ENCODE measurements at regions not wholly inside any gene's neighbourhood (a gene's known extent, or its start where the extent isn't known, plus 50 kb on each side); places are given as distances from the start of the nearest gene placed in this dataset.

DNA sequence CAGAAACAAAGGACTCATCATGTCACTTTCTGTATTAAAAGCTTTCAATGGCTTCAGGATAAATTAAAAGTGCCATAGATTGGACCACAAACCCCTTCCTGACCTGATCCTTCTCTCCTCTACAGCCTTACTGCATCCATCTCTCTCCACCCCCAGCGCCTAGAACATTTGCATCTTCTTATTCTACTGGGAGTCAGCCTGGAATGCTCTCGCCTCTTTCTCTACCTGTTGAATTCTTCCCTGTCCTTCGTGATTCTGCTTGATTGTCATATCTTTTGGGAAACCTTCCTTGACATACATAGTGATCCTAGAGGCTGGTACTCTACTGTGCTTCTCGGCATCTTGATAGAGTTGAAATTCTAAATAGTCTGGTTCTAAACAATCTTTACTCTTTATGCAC lies 332.0 kb upstream of the PBX1 start:
- H3K27me3 ChIP-seq (ENCODE audit: insufficient read depth, poor library complexity, severe bottlenecking) = no peaks in the 10 kb centered on the region
- H3K4me3 ChIP-seq (replicated peaks; ENCODE audit: insufficient read depth, low read length) = no peak overlapping the region
- TF ChIP-seq, protein P1, sequence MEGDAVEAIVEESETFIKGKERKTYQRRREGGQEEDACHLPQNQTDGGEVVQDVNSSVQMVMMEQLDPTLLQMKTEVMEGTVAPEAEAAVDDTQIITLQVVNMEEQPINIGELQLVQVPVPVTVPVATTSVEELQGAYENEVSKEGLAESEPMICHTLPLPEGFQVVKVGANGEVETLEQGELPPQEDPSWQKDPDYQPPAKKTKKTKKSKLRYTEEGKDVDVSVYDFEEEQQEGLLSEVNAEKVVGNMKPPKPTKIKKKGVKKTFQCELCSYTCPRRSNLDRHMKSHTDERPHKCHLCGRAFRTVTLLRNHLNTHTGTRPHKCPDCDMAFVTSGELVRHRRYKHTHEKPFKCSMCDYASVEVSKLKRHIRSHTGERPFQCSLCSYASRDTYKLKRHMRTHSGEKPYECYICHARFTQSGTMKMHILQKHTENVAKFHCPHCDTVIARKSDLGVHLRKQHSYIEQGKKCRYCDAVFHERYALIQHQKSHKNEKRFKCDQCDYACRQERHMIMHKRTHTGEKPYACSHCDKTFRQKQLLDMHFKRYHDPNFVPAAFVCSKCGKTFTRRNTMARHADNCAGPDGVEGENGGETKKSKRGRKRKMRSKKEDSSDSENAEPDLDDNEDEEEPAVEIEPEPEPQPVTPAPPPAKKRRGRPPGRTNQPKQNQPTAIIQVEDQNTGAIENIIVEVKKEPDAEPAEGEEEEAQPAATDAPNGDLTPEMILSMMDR (IDR thresholded peaks at IDR 0.05; ENCODE audit: insufficient read depth, low read length) = no peak
- TF ChIP-seq POLR2AphosphoS5 (IDR thresholded peaks at IDR 0.05; ENCODE audit: low read depth) (no peak), SPI1 (IDR thresholded peaks at IDR 0.05; ENCODE audit: borderline replicate concordance, low read depth) (no peak), GABPA (IDR thresholded peaks at IDR 0.05; ENCODE audit: low read depth) (no peak)
- TF ChIP-seq, protein P2, sequence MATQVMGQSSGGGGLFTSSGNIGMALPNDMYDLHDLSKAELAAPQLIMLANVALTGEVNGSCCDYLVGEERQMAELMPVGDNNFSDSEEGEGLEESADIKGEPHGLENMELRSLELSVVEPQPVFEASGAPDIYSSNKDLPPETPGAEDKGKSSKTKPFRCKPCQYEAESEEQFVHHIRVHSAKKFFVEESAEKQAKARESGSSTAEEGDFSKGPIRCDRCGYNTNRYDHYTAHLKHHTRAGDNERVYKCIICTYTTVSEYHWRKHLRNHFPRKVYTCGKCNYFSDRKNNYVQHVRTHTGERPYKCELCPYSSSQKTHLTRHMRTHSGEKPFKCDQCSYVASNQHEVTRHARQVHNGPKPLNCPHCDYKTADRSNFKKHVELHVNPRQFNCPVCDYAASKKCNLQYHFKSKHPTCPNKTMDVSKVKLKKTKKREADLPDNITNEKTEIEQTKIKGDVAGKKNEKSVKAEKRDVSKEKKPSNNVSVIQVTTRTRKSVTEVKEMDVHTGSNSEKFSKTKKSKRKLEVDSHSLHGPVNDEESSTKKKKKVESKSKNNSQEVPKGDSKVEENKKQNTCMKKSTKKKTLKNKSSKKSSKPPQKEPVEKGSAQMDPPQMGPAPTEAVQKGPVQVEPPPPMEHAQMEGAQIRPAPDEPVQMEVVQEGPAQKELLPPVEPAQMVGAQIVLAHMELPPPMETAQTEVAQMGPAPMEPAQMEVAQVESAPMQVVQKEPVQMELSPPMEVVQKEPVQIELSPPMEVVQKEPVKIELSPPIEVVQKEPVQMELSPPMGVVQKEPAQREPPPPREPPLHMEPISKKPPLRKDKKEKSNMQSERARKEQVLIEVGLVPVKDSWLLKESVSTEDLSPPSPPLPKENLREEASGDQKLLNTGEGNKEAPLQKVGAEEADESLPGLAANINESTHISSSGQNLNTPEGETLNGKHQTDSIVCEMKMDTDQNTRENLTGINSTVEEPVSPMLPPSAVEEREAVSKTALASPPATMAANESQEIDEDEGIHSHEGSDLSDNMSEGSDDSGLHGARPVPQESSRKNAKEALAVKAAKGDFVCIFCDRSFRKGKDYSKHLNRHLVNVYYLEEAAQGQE (IDR thresholded peaks at IDR 0.05; ENCODE audit: insufficient replicate concordance, low read depth) = no peak
- no peak for DNase-seq (ENCODE audit: low read depth in 1 of 2, low spot score in 1 of 2)
- no peak overlapping the region for H3K27ac ChIP-seq (replicated peaks)

DNA sequence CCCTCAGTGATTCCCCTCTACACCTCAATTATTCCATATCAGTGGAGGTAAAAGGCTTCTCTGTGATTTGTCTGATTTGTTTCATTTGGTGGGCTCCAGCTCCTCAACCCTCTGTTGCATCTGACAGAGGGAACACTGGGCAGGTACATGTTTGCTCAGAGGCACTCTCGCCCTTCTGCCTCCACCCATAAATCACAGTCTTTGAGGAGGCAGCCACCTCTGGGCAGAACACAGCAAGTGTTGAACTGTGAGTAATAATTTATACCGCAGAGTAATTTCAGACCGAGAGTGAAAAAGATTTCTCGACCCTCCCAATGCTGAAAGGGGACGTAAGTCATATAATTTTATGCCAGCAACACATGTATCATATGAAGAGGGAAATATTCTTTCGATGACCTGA lies 330.1 kb upstream of the PBX1 start:
- TF ChIP-seq, protein P1 (IDR thresholded peaks at IDR 0.05; ENCODE audit: insufficient read depth, low read length) = no peak
- TF ChIP-seq POLR2AphosphoS5 (IDR thresholded peaks at IDR 0.05; ENCODE audit: low read depth) (no peak), SPI1 (IDR thresholded peaks at IDR 0.05; ENCODE audit: borderline replicate concordance, low read depth) (no peak), GABPA (IDR thresholded peaks at IDR 0.05; ENCODE audit: low read depth) (no peak)
- TF ChIP-seq, protein P2 (IDR thresholded peaks at IDR 0.05; ENCODE audit: insufficient replicate concordance, low read depth) = no peak
- H3K27ac ChIP-seq (replicated peaks) = no peak overlapping the region
- no peak for DNase-seq (ENCODE audit: low read depth in 1 of 2, low spot score in 1 of 2)
- no peaks in the 10 kb centered on the region for H3K27me3 ChIP-seq (ENCODE audit: insufficient read depth, poor library complexity, severe bottlenecking)
- H3K4me3 ChIP-seq (replicated peaks; ENCODE audit: insufficient read depth, low read length) = no peak overlapping the region

DNA sequence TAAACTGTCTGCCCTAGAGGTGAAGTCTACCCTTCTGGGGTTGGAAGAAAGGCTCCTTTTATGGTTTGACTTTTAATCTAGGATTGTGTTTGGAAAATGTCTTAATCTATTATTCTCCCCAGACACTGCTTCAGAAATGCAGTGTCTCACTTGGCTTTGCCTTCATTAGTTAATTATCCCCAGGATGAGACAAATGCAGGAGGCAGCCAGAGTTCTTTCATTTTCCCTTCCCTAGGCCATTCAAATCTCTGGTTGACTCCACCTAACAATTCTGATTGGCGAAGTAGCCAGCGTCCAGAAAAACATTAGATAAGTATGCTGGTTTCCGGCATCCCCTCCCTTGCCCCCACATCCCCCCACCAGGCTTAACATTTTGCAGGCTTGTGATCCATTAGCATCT lies 325.8 kb upstream of the PBX1 start:
- Histone ChIP-seq H3K27ac (replicated peaks) (no peak overlapping the region), H3K4me3 (replicated peaks; ENCODE audit: insufficient read depth, low read length) (no peak overlapping the region), H3K27me3 (ENCODE audit: insufficient read depth, poor library complexity, severe bottlenecking) (no peaks in the 10 kb centered on the region)
- TF ChIP-seq GABPA (IDR thresholded peaks at IDR 0.05; ENCODE audit: low read depth) = no peak
- TF ChIP-seq, protein P2 (IDR thresholded peaks at IDR 0.05; ENCODE audit: insufficient replicate concordance, low read depth) = no peak
- TF ChIP-seq SPI1 (IDR thresholded peaks at IDR 0.05; ENCODE audit: borderline replicate concordance, low read depth) = no peak
- TF ChIP-seq, protein P1 (IDR thresholded peaks at IDR 0.05; ENCODE audit: insufficient read depth, low read length) = no peak
- no peak for TF ChIP-seq POLR2AphosphoS5 (IDR thresholded peaks at IDR 0.05; ENCODE audit: low read depth)
- no peak for DNase-seq (ENCODE audit: low read depth in 1 of 2, low spot score in 1 of 2)

Measured in HL-60 (cell line).